HuH-7 (cell line): ENCODE measurements at regions not wholly inside any gene's neighbourhood (a gene's known extent, or its start where the extent isn't known, plus 50 kb on each side); places are given as distances from the start of the nearest gene placed in this dataset.
"Not testable (repeated sequence)": the region's sequence is repeated elsewhere in the genome, so short reads cannot be mapped to it uniquely, and the experiment has no call there.

Source experiments
- DNase-seq: peaks from one replicate; pipeline ENCODE4 v3.0.0; 2011; ENCODE audit warnings: low spot score

DNA sequence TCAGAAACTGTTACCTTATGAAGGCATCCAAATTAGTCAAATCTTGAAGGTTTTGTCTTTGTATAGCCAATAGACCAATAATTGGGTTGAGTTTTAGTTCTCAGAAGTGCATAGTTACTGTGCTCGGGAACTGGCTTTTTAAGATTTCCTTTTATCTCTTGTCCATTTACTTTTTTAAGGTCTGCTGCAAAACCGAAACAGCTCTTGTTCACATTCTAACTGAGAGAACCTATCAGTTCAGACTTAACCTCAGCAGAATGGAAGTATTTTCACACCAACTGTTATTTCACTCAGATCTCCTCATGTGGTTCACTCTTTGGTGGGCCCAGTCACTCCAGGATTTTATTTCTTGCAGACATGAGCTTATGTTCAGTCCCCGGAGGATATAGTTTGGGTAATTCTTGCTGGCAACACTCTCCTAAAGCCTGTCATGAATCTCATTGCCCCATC is 55.5 kb downstream of the TPBG start:
- no peak for DNase-seq

DNA sequence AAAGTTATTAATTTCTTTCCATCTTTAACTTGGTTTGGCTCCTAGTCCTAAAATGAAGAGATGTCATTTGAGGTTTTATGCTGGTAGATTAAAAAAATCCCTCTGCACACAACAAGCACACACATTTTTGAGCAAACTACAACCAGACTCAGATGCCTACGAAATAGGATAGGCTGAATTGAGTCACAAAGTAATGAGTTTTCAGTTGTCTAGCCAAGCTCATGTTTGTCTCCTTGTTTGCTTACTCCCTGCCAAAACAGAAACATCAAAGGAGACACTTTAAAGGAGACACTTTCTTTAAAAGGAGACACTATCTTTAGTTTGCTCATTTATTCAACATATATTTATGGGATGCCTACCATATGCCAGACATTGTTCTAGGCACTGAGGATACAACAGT is 56.2 kb downstream of the TPBG start:
- no peak for DNase-seq

DNA sequence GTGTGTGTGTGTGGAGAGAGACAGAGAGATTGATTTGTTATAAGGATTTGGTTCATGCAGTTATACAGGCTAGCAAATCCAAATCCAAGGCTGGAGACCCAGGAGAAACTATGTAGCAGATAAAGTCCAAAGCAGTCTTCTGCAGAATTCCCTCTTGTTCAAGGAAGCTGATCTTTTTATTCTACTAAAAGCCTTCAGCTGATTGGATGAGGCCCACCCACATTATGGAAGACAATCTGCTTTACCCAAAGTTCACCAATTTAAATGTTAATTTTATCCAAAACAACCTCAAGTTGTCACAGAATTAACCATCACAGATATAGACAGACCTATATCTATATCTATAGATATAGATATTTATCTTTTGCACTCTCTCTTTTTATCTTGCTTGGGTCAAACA is 67.0 kb downstream of the TPBG start:
- no peak for DNase-seq

DNA sequence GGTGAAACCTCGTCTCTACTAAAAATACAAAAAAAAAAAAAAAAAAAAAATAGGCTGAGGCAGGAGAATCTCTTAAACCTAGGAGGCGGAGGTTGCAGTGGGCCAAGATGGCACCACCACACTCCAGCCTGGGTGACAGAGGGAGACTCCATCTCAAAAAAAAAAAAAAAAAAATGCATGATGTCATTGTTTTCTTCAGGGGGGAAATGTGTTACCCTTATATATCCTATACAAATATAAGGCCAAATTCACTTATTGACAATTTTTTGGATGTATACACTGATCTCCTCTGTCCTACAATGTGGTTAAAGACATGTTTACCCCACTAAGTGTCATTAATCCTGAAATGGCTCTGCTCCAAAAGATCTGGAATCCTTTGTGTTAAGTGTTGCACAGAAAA is 73.1 kb downstream of the TPBG start:
- DNase-seq = no peak

DNA sequence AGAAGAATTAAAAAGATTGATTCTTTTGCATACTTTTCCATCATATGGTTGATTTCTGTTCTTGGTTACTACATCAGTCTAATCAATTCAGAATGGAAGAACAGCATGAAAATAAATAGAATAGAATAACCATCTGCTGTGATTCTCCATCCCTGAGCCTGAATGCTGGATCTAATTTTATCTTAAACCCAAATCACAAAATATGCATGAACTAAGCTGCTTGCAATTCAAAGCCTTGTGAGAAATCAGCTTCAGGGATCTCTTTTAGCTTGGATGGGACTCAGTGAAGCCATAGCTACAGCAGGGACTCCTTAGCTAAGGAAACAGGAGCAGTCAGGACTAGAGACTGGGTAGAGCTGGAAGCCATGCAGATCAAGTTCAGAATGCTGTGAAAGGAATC is 74.1 kb downstream of the TPBG start:
- DNase-seq = no peak

DNA sequence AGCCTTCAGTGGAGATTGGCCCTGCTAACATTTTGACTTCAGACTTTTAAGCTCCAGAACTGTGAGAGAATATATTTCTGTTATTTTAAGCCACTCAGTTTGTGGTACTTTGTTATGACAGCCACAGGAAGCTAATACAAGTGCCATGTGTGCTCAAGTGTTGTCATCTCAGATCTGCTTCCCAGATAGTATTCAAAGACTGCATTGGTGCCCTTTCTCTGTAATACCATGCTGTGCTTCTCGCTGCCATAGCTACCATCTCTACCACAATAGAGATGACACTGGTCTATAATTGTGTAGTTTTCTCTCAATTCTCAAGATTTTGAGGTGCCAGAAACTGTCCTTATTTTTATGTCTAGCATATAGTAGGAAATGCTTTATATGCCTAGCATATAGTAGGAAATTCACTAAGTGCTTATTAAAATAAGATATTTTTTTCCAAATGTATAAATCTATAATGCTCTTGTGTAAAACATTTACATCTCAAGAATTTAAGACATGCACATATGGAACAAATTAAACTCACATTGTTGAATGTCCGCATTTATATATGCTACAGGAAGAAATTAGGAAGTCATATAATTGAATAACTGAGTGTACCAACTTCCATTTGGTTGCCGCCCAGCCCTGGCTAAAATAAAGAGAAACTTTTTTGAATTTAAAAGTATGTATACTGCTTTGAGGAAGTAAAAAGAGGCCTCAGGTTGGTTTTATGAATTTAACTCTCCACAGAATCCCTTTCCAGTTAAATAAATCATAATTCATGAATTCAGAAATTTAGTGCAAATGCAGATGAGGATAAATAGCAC is 77.6 kb downstream of the TPBG start:
- DNase-seq = no peak

DNA sequence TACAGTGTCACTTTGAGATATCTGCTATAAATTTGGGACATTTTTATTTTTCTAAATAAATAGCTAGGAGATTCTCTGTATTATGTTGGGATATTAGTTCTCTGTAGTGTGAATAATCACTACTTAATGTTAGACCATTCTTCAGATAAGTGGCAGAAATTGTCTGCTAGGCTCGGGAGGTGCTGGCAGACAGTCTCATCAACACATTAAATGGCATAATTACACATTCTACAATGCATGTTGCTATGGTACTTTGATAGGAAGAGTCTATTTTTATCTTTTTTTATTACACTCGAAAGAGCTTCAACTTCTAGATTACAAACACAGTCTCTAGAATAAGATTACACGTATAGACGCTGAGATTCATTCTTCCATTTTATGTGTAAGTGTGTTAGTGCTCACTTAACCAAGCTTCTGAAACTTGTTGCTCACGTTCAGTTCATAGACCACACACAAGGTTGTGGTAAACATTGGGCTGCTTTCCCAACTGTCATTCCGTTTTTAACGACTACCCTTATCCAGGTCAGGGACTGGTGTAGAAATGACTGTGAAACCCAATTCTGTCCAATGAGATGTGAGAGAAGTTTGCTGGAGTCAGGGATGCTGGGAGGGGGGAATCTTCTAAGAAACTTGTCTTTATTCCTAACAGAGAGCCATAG is 78.6 kb downstream of the TPBG start:
- no peak for DNase-seq

DNA sequence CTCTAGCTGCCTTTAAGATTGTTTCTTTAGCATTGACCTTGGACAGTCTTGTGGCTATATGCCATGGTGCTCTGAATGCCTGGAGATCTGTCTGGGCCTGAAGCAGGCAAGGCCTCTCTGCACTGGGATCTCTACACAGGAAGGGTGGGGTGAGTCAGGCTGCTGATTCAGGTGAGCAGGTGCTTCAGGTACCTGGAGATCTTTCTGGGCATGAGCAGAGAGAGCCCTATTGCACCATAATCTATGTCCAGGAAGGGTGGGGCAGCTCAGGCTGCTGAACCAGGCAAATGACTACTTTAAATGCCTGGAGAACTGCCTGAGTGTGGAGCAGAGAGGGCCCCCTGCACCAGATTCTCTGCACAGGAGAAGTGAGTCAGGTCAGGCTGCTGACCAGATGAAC is 94.5 kb downstream of the TPBG start:
- DNase-seq = no peak

DNA sequence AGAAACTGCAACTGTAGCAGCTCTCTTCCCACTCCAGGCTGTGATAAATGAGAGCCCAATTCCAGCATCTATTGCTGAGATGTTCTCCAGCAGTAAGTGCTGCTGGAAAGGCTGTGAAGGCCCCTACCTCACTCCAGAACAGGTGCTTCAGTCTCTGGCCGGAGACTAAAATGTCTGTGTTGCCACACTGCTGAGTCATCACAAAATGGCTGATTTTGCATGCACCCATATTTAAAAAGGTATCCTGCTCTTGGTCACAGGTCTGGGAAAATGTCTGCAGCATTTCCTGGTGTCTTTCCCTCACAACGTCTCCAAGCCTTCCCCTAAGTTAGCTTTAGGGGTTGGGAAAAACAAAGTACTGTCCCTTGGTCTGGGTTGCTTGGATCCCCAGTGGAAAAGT is 95.1 kb downstream of the TPBG start:
- no peak for DNase-seq

DNA sequence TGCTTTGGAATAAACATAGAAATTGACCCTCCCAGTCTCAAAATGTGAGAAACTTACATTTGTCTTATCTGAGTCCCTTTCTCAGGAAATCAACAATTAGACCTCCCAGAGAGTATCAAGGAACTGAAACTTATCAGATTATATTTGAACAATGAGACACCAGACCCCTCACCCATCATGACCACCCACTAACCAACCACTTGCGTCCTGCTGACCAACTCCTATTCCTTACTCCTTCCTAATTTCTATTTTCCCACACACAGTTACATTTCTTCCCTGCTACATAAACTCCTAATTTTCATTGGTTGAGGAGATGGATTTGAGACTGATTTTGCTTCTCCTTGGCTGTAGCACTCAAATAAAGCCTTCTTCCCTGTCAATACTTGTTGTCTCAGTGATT is 97.9 kb downstream of the TPBG start:
- DNase-seq = no peak

DNA sequence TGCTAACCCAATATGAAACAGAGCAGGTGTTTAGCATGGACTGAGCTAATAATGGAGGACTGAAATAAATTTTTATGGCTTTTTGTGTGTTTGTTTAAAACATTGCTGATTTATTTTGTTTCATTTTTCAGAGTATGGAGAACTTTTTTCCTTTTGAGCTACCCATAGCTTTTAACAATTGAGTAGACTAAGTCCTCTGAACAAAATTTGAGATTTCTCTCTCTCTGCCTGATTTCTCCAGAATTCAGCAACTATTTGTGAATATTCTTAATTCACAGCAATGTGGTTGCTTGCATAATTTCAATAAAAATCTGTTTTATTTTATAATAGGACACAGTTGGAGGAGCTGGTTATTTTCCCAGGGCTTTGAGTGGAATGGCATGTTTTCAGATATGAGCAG is 103.7 kb downstream of the TPBG start:
- no peak for DNase-seq

DNA sequence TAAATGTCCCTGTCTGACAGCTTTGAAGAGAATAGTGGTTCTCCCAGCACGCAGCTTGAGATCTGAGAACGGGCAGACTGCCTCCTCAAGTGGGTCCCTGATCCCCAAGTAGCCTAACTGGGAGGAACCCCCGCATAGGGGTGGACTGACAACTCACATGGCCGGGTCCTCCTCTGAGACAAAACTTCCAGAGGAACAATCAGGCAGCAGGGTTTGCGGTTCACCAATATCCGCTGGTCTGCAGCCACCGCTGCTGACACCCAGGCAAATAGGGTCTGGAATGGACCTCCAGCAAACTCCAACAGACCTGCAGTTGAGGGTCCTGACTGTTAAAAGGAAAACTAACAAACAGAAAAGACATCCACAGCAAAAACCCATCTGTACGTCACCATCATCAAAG is 106.5 kb downstream of the TPBG start:
- not testable (repeated sequence) for DNase-seq

DNA sequence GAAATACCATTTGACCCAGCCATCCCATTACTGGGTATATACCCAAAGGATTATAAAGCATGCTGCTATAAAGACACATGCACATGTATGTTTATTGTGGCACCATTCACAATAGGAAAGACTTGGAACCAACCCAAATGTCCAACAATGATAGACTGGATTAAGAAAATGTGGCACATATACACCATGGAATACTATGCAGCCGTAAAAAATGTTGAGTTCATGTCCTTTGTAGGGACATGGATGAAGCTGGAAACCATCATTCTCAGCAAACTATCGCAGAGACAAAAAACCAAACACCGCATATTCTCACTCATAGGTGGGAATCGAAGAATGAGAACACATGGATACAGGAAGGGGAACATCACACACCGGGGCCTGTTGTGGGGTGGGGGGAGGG is 111.5 kb downstream of the TPBG start:
- DNase-seq = not testable (repeated sequence)

DNA sequence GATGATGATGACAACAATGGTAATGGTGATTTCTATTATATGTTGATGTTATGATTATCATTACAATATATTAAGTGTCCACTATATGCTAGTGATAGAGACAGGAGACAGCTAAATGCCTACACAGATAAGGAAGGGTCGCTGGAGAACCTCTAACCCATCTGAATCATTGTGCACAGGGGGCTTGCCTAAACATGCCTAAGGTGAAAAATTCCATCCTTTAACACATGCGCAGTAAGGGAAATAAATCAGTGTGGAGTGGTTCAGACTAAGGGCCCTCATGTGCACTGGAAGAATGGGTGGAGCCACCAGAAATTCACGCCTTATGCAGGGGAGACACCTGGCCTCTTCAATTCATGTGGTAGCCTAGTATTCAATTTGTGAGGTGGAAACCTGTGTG is 120.4 kb downstream of the TPBG start:
- DNase-seq = no peak

DNA sequence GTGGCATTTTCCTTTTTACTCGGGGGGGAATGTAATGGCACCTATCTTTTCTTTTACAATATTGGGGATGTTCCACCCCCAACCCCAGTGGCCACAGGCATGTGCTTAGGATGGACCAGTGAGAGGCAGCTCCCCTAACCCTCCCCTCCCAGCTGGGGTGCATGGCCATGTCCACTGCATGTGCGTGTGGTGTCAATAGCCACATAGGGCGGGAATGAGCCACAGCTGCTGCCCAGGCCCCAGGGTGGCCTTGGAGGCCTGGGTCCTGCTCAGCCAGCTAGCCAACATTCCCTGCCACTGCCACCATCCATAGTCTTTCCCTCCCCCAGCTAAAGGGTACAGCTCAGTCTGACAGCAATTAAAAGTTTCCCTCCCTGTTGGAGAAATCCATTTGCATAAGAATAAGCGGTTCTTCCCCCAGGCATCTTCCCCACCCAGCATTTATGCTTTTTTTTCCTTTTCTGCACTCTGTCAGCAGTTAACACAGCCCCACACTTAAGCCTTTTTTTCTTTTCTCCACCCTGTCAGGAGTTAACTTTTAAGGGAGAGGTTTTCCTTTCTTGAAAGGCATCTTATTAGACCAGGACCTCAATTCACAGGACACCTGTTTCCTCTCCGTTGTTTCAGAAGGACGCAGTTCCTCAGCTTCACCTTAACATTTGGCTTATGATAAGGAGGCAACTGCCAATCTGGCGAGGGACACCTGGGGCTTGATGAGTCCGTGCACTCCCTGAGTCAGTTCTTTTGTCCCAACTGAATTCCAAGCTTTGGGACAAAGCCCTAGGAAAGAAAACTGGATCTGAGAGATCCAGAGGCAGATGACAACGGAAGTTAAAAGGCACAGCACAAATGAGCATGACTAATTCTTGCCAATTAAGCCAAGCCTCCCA is 121.4 kb downstream of the TPBG start:
- DNase-seq = no peak

DNA sequence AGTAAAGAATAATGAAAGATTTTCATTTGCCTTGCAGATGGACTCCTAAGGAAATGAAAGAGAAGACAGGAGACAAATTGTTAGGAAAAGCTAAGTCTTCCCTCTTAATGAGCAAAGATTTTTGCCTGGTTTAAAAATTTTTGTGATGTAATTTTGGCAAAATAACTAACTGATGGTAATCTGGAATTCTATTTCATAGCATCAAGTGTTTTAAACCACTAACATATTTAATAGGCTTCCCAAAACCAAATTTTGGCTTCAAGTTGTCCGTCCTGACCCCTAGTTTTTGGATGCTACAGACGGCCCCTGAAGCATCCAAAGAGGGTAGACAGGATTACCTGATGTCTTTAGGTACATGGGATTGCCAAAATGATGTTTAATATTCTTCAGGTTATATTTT is 124.3 kb downstream of the TPBG start:
- no peak for DNase-seq

DNA sequence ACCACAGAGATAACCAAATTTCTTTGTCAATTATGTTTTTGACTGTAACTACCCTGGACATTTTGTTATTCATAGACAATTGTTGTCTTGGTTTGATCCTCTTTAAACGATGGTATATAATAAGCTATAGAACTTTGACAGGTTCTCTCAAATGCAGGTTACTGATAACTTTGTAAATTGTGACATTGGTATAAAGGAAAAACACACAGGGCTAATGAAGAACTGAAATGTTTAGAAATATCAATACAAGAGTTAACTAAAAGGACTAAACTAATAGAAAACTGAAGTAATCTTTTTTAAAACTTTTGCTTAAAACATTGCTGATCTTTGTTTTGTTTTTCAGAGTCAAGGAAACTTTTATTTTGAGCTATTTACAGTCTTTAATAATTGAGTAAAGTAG is 124.8 kb downstream of the TPBG start:
- DNase-seq = no peak

DNA sequence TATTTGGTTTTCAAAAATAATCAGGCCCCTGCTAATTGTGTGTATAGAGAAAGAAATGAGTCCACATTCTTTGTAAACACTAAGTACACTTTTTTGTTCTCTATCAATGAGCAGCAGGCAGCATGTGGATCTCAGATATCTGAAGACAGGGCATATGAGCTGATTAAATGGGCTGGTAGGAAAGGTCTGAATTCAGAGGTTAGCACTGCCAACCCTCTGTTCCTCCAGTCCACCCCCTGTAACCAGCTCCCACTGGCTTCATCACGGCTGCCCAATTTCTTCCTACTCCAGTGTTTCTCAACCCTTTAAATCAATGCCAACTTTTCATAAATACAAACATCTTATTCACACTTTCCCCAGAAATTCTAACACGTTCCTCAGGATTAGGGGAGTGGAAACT is 128.5 kb downstream of the TPBG start:
- no peak for DNase-seq

DNA sequence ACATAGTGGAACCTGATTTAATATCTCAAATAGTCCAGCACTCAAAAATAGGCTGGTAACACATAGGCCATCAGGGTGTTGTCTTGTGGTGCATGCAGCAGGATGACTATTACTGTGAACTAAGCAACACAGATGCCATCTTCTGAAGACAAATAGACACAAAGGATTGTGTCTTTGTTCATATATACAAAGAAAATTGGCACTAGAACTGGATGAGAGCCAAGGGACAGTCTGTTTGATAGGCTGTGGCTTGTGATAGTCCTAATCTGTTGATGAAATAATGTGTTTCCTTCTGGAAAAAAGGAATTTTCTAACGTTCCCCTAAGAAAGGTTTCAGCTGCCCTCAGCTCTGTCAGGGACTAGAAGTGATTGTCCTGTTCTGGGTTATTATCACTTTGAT is 129.8 kb downstream of the TPBG start:
- DNase-seq = no peak

DNA sequence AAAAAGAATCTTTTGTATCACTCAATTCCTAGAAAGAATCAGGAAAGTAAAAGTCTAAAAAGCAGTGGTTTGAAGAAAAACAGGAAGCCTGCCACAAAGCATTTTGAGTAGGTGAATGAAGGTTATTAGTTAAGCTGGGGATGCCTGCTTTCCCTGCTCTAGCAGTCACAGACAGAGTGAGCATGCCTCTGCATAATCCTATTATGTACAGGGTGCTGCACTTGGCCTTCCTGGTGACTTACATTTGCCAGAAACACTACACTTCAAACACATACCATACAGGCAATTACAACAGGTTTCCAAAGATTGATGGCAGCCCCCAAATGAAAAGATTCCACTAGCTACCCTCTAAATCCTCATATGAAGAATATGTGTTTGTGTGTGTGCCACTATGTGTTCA is 130.8 kb downstream of the TPBG start:
- no peak for DNase-seq

DNA sequence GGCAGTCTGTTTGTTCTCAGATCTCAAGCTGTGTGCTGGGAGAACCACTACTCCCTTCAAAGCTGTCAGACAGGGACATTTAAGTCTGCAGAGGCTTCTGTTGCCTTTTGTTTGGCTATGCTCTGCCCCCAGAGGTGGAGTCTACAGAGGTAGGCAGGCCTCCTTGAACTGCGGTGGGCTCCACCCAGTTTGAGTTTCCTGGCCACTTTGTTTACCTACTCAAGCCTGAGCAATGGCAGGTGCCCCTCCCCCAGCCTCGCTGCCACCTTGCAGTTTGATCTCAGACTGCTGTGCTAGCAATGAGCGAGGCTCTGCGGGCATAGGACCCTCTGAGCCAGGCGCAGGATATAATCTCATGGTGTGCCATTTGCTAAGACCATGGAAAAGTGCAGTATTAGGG is 138.3 kb downstream of the TPBG start:
- DNase-seq = not testable (repeated sequence)

DNA sequence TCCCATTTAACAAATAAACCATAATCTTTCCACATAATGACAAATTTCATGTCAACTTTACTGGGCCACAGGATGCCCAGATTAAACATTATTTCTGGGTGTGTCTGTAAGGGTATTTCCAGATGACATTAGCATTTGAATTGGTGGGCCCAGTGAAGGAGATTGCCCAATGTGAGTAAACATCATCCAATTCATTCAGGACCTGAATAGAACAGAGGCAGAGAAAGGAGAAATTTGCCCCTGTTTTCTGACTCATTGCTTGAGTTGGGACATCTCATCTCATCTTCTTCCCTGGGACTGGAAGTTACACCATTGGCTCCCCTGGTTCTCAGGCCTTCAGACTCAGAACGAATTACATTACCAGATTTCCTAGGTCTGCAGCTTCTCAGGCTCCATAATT is 142.9 kb downstream of the TPBG start:
- no peak for DNase-seq

DNA sequence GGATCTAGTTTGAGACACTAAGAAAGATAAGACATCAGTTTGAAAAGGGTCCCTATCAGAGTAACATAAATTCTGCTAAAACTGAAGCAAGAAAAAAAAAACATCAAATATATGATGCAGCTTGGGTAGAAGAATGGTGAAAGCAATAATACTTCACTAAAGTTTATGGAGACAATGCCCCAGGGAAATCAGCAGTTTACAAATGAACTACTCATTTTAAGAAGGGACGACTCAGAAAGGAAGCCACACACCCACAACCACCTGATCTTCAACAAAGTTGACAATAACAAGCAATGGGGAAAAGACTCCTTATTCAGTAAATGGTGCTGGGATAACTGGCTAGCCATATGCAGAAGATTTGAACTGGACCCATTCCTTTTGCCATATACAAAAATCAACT is 143.5 kb downstream of the TPBG start:
- DNase-seq = no peak
